ENCODE measurements at regions not wholly inside any gene's neighbourhood (a gene's known extent, or its start where the extent isn't known, plus 50 kb on each side); places are given as distances from the start of the nearest gene placed in this dataset.

GRCh38 chr1:144101397-144102045 is 129.7 kb upstream of the FAM72C start:
- TF ChIP-seq EP300 (conservative IDR thresholded peaks at IDR 0.05; ENCODE audit: poor library complexity, severe bottlenecking), result no peak
- TF ChIP-seq, protein P1, sequence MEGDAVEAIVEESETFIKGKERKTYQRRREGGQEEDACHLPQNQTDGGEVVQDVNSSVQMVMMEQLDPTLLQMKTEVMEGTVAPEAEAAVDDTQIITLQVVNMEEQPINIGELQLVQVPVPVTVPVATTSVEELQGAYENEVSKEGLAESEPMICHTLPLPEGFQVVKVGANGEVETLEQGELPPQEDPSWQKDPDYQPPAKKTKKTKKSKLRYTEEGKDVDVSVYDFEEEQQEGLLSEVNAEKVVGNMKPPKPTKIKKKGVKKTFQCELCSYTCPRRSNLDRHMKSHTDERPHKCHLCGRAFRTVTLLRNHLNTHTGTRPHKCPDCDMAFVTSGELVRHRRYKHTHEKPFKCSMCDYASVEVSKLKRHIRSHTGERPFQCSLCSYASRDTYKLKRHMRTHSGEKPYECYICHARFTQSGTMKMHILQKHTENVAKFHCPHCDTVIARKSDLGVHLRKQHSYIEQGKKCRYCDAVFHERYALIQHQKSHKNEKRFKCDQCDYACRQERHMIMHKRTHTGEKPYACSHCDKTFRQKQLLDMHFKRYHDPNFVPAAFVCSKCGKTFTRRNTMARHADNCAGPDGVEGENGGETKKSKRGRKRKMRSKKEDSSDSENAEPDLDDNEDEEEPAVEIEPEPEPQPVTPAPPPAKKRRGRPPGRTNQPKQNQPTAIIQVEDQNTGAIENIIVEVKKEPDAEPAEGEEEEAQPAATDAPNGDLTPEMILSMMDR (IDR thresholded peaks at IDR 0.05; ENCODE audit: poor library complexity, severe bottlenecking), result no peak
- TF ChIP-seq POLR2AphosphoS5 (IDR thresholded peaks at IDR 0.05), result no peak
- no peak for TF ChIP-seq RAD21 (conservative IDR thresholded peaks at IDR 0.05)
- TF ChIP-seq EZH2 (IDR thresholded peaks at IDR 0.05; ENCODE audit: borderline replicate concordance, insufficient read depth, low read length, poor library complexity, severe bottlenecking), result no peak
- no peak for TF ChIP-seq REST (IDR thresholded peaks at IDR 0.05; ENCODE audit: borderline replicate concordance)

Measured in neural cell (in vitro differentiated cells).